GM12878 (cell line): ENCODE measurements at regions not wholly inside any gene's neighbourhood (a gene's known extent, or its start where the extent isn't known, plus 50 kb on each side); places are given as distances from the start of the nearest gene placed in this dataset.

Experiments used
- CHD4 ChIP-seq: fragments of 200-600 bp; sonication (generic); IDR thresholded peaks from 2 replicates; pipeline ENCODE4 v1.6.1; 2016; ENCODE audit warnings: mild to moderate bottlenecking
- ETV6 ChIP-seq, 2 experiments: fragments of 450-650 bp in 1 of 2; IDR thresholded peaks in 1 of 2; conservative IDR thresholded peaks in 1 of 2; 2 replicates each; pipeline ENCODE4 v1.6.1; 2014; ENCODE audit warnings: antibody characterized with exemption in 1 of 2, borderline replicate concordance in 1 of 2, low read depth in 1 of 2, mild to moderate bottlenecking in 1 of 2, moderate library complexity in 1 of 2
- FOXM1 ChIP-seq: IDR thresholded peaks from 2 replicates; pipeline ENCODE4 v1.6.1; 2012; ENCODE audit warnings: low read depth, mild to moderate bottlenecking, inconsistent platforms, low read length, moderate library complexity
- PAX8 ChIP-seq: fragments of 450-650 bp; IDR thresholded peaks from 2 replicates; pipeline ENCODE4 v1.6.1; 2017; ENCODE audit warnings: mild to moderate bottlenecking, moderate library complexity
- POU2F2 ChIP-seq: IDR thresholded peaks from 3 replicates; pipeline ENCODE4 v1.6.1; 2011; ENCODE audit warnings: low read depth, mild to moderate bottlenecking, low read length, borderline replicate concordance
- TF ChIP-seq, protein P1 (sequence below): IDR thresholded peaks from 2 replicates; pipeline ENCODE4 v1.6.1; 2011; ENCODE audit warnings: low read depth, mild to moderate bottlenecking, low read length, moderate library complexity, borderline replicate concordance; ENCODE audit errors: extremely low read depth
- TF ChIP-seq, protein P2 (sequence below): fragments of 450-650 bp; formaldehyde crosslinking; IDR thresholded peaks from 2 replicates; pipeline ENCODE4 v1.4.0; 2022; ENCODE audit warnings: mild to moderate bottlenecking, moderate library complexity
- TF ChIP-seq, protein P3 (sequence below), 3 experiments: IDR thresholded peaks in 2 of 3; conservative IDR thresholded peaks in 1 of 3; 2 replicates each; pipeline ENCODE4 v1.5.1; 2011; ENCODE audit warnings: low read depth in 3 of 3, low read length in 3 of 3, mild to moderate bottlenecking in 3 of 3, control low read depth in 2 of 3, moderate library complexity in 2 of 3, inconsistent platforms in 1 of 3, mixed read lengths in 1 of 3; ENCODE audit not compliant: control insufficient read depth in 2 of 3, insufficient read depth in 1 of 3; ENCODE audit errors: extremely low read depth in 1 of 3

DNA sequence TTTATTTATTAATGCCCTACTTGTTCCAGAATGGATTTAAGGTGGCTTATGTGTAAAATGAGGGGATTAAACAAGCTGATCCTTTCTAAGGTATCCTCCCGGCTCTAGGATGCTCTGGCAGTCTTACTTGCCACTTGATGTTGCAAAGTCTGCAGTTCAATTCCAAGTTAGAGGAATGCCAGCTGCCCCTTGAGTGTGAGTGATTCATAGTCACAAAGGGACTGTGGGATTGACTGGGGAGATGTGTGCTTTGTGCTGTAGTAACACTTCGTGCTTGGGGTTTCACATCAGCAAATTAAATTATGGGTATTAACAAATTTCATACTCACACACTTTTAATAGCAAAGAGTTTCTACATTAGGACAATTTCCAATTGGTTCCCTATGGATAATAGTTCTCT lies 550.8 kb upstream of the CADM1 start (continued):
- TF ChIP-seq POU2F2 (no peak), CHD4 (no peak), FOXM1 (no peak), ETV6 (conservative IDR thresholded peaks at IDR 0.05 in 1 of 2, IDR thresholded peaks at IDR 0.05 in 1 of 2; ENCODE audit: borderline replicate concordance in 1 of 2, low read depth in 1 of 2) (no peak), PAX8 (no peak)
- TF ChIP-seq, protein P1, sequence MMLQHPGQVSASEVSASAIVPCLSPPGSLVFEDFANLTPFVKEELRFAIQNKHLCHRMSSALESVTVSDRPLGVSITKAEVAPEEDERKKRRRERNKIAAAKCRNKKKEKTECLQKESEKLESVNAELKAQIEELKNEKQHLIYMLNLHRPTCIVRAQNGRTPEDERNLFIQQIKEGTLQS, result no peak
- TF ChIP-seq, protein P2, sequence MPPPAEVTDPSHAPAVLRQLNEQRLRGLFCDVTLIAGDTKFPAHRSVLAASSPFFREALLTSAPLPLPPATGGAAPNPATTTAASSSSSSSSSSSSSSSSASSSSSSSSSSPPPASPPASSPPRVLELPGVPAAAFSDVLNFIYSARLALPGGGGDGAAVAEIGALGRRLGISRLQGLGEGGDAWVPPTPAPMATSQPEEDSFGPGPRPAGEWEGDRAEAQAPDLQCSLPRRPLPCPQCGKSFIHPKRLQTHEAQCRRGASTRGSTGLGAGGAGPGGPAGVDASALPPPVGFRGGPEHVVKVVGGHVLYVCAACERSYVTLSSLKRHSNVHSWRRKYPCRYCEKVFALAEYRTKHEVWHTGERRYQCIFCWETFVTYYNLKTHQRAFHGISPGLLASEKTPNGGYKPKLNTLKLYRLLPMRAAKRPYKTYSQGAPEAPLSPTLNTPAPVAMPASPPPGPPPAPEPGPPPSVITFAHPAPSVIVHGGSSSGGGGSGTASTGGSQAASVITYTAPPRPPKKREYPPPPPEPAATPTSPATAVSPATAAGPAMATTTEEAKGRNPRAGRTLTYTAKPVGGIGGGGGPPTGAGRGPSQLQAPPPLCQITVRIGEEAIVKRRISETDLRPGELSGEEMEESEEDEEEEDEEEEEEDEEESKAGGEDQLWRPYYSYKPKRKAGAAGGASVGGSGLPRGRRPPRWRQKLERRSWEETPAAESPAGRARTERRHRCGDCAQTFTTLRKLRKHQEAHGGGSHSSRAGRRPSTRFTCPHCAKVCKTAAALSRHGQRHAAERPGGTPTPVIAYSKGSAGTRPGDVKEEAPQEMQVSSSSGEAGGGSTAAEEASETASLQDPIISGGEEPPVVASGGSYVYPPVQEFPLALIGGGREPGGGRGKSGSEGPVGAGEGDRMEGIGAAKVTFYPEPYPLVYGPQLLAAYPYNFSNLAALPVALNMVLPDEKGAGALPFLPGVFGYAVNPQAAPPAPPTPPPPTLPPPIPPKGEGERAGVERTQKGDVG, result no peak
- TF ChIP-seq, protein P3, sequence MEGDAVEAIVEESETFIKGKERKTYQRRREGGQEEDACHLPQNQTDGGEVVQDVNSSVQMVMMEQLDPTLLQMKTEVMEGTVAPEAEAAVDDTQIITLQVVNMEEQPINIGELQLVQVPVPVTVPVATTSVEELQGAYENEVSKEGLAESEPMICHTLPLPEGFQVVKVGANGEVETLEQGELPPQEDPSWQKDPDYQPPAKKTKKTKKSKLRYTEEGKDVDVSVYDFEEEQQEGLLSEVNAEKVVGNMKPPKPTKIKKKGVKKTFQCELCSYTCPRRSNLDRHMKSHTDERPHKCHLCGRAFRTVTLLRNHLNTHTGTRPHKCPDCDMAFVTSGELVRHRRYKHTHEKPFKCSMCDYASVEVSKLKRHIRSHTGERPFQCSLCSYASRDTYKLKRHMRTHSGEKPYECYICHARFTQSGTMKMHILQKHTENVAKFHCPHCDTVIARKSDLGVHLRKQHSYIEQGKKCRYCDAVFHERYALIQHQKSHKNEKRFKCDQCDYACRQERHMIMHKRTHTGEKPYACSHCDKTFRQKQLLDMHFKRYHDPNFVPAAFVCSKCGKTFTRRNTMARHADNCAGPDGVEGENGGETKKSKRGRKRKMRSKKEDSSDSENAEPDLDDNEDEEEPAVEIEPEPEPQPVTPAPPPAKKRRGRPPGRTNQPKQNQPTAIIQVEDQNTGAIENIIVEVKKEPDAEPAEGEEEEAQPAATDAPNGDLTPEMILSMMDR (IDR thresholded peaks at IDR 0.05 in 2 of 3, conservative IDR thresholded peaks at IDR 0.05 in 1 of 3; ENCODE audit: control insufficient read depth in 2 of 3, extremely low read depth in 1 of 3, insufficient read depth in 1 of 3, low read depth in 3 of 3, low read length in 3 of 3), result no peak
